A549 (cell line): ENCODE measurements at regions not wholly inside any gene's neighbourhood (a gene's known extent, or its start where the extent isn't known, plus 50 kb on each side); places are given as distances from the start of the nearest gene placed in this dataset.

ENCODE experiments used
- ATAC-seq, 2 experiments: fragments of 200-7000 bp in 1 of 2; fragments of >200 bp in 1 of 2; cut with Nextera tagmentation in 1 of 2; cut with Tn5 transposase in 1 of 2; 3 replicates each; pipeline versions ENCODE4 v1.8.0 to v1.9.1; 2018 to 2020; ENCODE audit warnings: mild to moderate bottlenecking in 1 of 2, moderate library complexity in 1 of 2
- CTCF ChIA-PET: fragments of 300-600 bp; sonication (Branson Sonifier 250); formaldehyde crosslinking; extraction: SDS; loops from one replicate; lab custom pipeline; 2021; ENCODE audit warnings: antibody characterized with exemption, inconsistent platforms; lab: Yijun Ruan, JAX
- POLR2A ChIA-PET: fragments of 350-600 bp; formaldehyde crosslinking; extraction: SDS; loops from one replicate; lab custom pipeline; 2021; ENCODE audit warnings: antibody characterized with exemption, inconsistent platforms; lab: Yijun Ruan, JAX
- DNase-seq, 2 experiments: peaks; one replicate each; pipeline versions ENCODE4 v3.0.0 to v3.0.0-alpha.2; 2011 to 2016; ENCODE audit warnings: low read depth in 1 of 2, low spot score in 1 of 2
- FAIRE-seq: peaks from 2 replicates; lab custom pipeline; 2011; peaks lifted over from hg19 to GRCh38; lab: Jason Lieb, UNC
- H3K27ac ChIP-seq, 2 experiments: fragments of >200 bp; sonication (Bioruptor Twin); formaldehyde crosslinking; 3 replicates each; pipeline ENCODE4 v1.5.1; 2016 to 2017
- H3K4me1 ChIP-seq: fragments of >200 bp; sonication (Bioruptor Twin); formaldehyde crosslinking; 3 replicates; pipeline ENCODE4 v1.6.1; 2016
- H3K4me2 ChIP-seq: fragments of >200 bp; sonication (Bioruptor Twin); formaldehyde crosslinking; 3 replicates; pipeline ENCODE4 v1.6.1; 2016
- H3K4me3 ChIP-seq: fragments of >200 bp; sonication (Bioruptor Twin); formaldehyde crosslinking; 3 replicates; pipeline ENCODE4 v1.5.1; 2016
- H3K9me3 ChIP-seq: fragments of >200 bp; sonication (Bioruptor Twin); formaldehyde crosslinking; 3 replicates; pipeline ENCODE4 v1.6.1; 2016
- ATOH8 ChIP-seq: fragments of 250-450 bp; sonication (Bioruptor Pico); IDR thresholded peaks from 2 replicates; pipeline ENCODE4 v1.5.0; 2020; ENCODE audit warnings: low read depth, mild to moderate bottlenecking, moderate library complexity
- EHF ChIP-seq: fragments of 250-450 bp; sonication (Bioruptor Pico); IDR thresholded peaks from 2 replicates; pipeline ENCODE4 v1.5.0; 2020; ENCODE audit warnings: mild to moderate bottlenecking
- EHMT2 ChIP-seq: fragments of 200-600 bp; sonication (generic); IDR thresholded peaks from 2 replicates; pipeline ENCODE4 v1.6.1; 2016; ENCODE audit warnings: antibody characterized with exemption, low read depth, mild to moderate bottlenecking, moderate library complexity
- ELK1 ChIP-seq: fragments of 150-350 bp; IDR thresholded peaks from 2 replicates; pipeline ENCODE4 v1.6.1; 2014; ENCODE audit warnings: low read depth, mild to moderate bottlenecking, low read length
- ESRRA ChIP-seq: fragments of 150-350 bp; IDR thresholded peaks from 2 replicates; pipeline ENCODE4 v1.6.1; 2014; ENCODE audit warnings: mild to moderate bottlenecking, low read length, borderline replicate concordance
- GATA3 ChIP-seq: IDR thresholded peaks from 2 replicates; pipeline ENCODE4 v1.6.1; 2012; ENCODE audit warnings: borderline replicate concordance
- HDAC2 ChIP-seq: fragments of 200-600 bp; sonication (generic); IDR thresholded peaks from 2 replicates; pipeline ENCODE4 v1.6.1; 2016
- KDM1A ChIP-seq: fragments of 200-600 bp; sonication (generic); IDR thresholded peaks from 2 replicates; pipeline ENCODE4 v1.6.1; 2016; ENCODE audit warnings: low read depth, mild to moderate bottlenecking
- MAFK ChIP-seq: fragments of 450-650 bp; IDR thresholded peaks from 2 replicates; pipeline ENCODE4 v1.6.1; 2014; ENCODE audit not compliant: partially characterized antibody
- MAZ ChIP-seq: fragments of 150-350 bp; IDR thresholded peaks from 2 replicates; pipeline ENCODE4 v1.6.1; 2014; ENCODE audit warnings: antibody characterized with exemption, low read depth, low read length, borderline replicate concordance
- NFE2L2 ChIP-seq: fragments of 150-350 bp; conservative IDR thresholded peaks from 2 replicates; pipeline ENCODE4 v1.6.1; 2014; ENCODE audit warnings: low read length
- NPAS2 ChIP-seq: fragments of 250-450 bp; sonication (Bioruptor Pico); IDR thresholded peaks from 2 replicates; pipeline ENCODE4 v1.8.0; 2022; ENCODE audit warnings: mild to moderate bottlenecking, moderate library complexity, borderline replicate concordance
- PBX3 ChIP-seq: IDR thresholded peaks from 2 replicates; pipeline ENCODE4 v1.6.1; 2012
- RAD21 ChIP-seq, 2 experiments: fragments of >200 bp in 1 of 2; sonication (Bioruptor Twin) in 1 of 2; formaldehyde crosslinking in 1 of 2; IDR thresholded peaks in 1 of 2; conservative IDR thresholded peaks in 1 of 2; 2 replicates in 1 of 2; 3 replicates in 1 of 2; pipeline ENCODE4 v1.6.1; 2012 to 2018; ENCODE audit warnings: inconsistent platforms in 1 of 2
- RFX5 ChIP-seq: fragments of 450-650 bp; IDR thresholded peaks from 2 replicates; pipeline ENCODE4 v1.7.1; 2014; ENCODE audit warnings: antibody characterized with exemption, mild to moderate bottlenecking, moderate library complexity
- SMC3 ChIP-seq: fragments of >200 bp; sonication (Bioruptor Twin); formaldehyde crosslinking; IDR thresholded peaks from 3 replicates; pipeline ENCODE4 v1.6.1; 2018; ENCODE audit warnings: inconsistent platforms
- TFCP2L1 ChIP-seq: fragments of 250-450 bp; sonication (Bioruptor Pico); IDR thresholded peaks from 2 replicates; pipeline ENCODE4 v1.5.0; 2021; ENCODE audit warnings: mild to moderate bottlenecking
- ZC3H11A ChIP-seq: fragments of 450-650 bp; IDR thresholded peaks from 2 replicates; pipeline ENCODE4 v1.6.1; 2014; ENCODE audit warnings: antibody characterized with exemption, mild to moderate bottlenecking
- WGBS: methylation state at CpG from one replicate; pipeline ENCODE4 v1.1.6; 2017; ENCODE audit errors: missing lambda C conversion rate; 5-methylcytosine and 5-hydroxymethylcytosine counted together

GRCh38 chr1:170316270-170316669, 170.5 kb downstream of the NTMT2 start:
- no peak for TF ChIP-seq NPAS2 (CRISPR knock-in tag)
- TF ChIP-seq RFX5, result no peak
- TF ChIP-seq ATOH8 (CRISPR knock-in tag), result no peak
- no peak for TF ChIP-seq ESRRA
- no peak overlapping the region for H3K4me3 ChIP-seq
- ATAC-seq (no peak), DNase-seq (no peak), FAIRE-seq (no peak)
- ChIA-PET POLR2A (no interaction called here), CTCF (interaction anchor here (0.8 kb wide), 1 partner anchor 38 kb away, joined by 3 read pairs; no protein-coding TSS in a partner anchor)
- H3K9me3 ChIP-seq, result no peaks in the 10 kb centered on the region
- no peak overlapping the region for H3K27ac ChIP-seq
- no peak overlapping the region for H3K4me2 ChIP-seq
- no peaks in the 10 kb centered on the region for H3K4me1 ChIP-seq
- WGBS, result 40% methylated on average over 5 of the region's 5 CpGs

- no peak overlapping the region for H3K4me3 ChIP-seq
- DNase-seq, result no peak
- H3K27ac ChIP-seq, result no peak overlapping the region
- no peak for ATAC-seq
- 4% methylated on average over 1 of the region's 1 CpG for WGBS
- H3K9me3 ChIP-seq, result no peaks in the 10 kb centered on the region
- TF ChIP-seq ELK1 (no peak), HDAC2 (no peak), SMC3 (no peak), TFCP2L1 (no peak)
- CTCF ChIA-PET, result no interaction called here
- FAIRE-seq, result no peak
- H3K4me1 ChIP-seq, result no peaks in the 10 kb centered on the region
- POLR2A ChIA-PET, result no interaction called here
- H3K4me2 ChIP-seq, result no peak overlapping the region
Measured at GRCh38 chr1:170318141-170318540, 172.4 kb downstream of the NTMT2 start.

GRCh38 chr1:170318736-170319135, 173.0 kb downstream of the NTMT2 start:
- no peak for ATAC-seq
- Histone ChIP-seq H3K4me3 (no peak overlapping the region), H3K9me3 (no peaks in the 10 kb centered on the region), H3K27ac (no peak overlapping the region), H3K4me2 (no peak overlapping the region), H3K4me1 (no peaks in the 10 kb centered on the region)
- POLR2A ChIA-PET, result no interaction called here
- CTCF ChIA-PET, result interaction anchor here (1.0 kb wide), 1 partner anchor 21 kb away, joined by 3 read pairs; no protein-coding TSS in a partner anchor
- no peak for DNase-seq
- TF ChIP-seq KDM1A, result no peak
- TF ChIP-seq GATA3, result no peak
- TF ChIP-seq MAZ, result no peak
- no peak for TF ChIP-seq EHF (CRISPR knock-in tag)
- no peak for FAIRE-seq

GRCh38 chr1:170321113-170321512, 175.4 kb downstream of the NTMT2 start:
- no peaks in the 10 kb centered on the region for H3K4me1 ChIP-seq
- H3K4me3 ChIP-seq, result no peak overlapping the region
- WGBS, result 21% methylated on average over 6 of the region's 6 CpGs
- no peak overlapping the region for H3K4me2 ChIP-seq
- H3K9me3 ChIP-seq, result no peaks in the 10 kb centered on the region
- ATAC-seq (no peak), DNase-seq (no peak), FAIRE-seq (no peak)
- ChIA-PET CTCF (interaction anchor here (1.0 kb wide), 1 partner anchor 9 kb away, joined by 4 read pairs; no protein-coding TSS in a partner anchor), POLR2A (no interaction called here)
- TF ChIP-seq MAFK, result no peak
- no peak for TF ChIP-seq PBX3
- no peak for TF ChIP-seq EHF (CRISPR knock-in tag)
- no peak for TF ChIP-seq EHMT2
- H3K27ac ChIP-seq, result no peak overlapping the region

GRCh38 chr1:170326186-170326585, 180.4 kb downstream of the NTMT2 start:
- WGBS, result 23% methylated on average over 1 of the region's 1 CpG
- ATAC-seq, result no peak
- no peak overlapping the region for H3K4me3 ChIP-seq
- TF ChIP-seq ZC3H11A, result no peak
- TF ChIP-seq RAD21 (conservative IDR thresholded peaks at IDR 0.05 in 1 of 2, IDR thresholded peaks at IDR 0.05 in 1 of 2), result no peak
- no peak for TF ChIP-seq TFCP2L1
- TF ChIP-seq ELK1, result no peak
- TF ChIP-seq NFE2L2, result no peak
- no peak for TF ChIP-seq SMC3
- no peak for TF ChIP-seq KDM1A
- TF ChIP-seq, all 56 proteins: peak for 0
- CTCF ChIA-PET, result no interaction called here
- POLR2A ChIA-PET, result no interaction called here
- no peak for FAIRE-seq
- H3K4me2 ChIP-seq, result no peak overlapping the region
- no peak overlapping the region for H3K27ac ChIP-seq
- no peak for DNase-seq
- no peaks in the 10 kb centered on the region for H3K4me1 ChIP-seq
- no peaks in the 10 kb centered on the region for H3K9me3 ChIP-seq
